A673 (cell line): ENCODE measurements at regions not wholly inside any gene's neighbourhood (a gene's known extent, or its start where the extent isn't known, plus 50 kb on each side); places are given as distances from the start of the nearest gene placed in this dataset.

Source experiments
- BruUV-seq: library from RNA; stranded (reverse); fragments of 400-500 nt; replicated peaks from 2 replicates; lab custom pipeline; 2021; lab: Mats Ljungman, UMichigan
- CTCF ChIA-PET: fragments of 300-600 bp; sonication (Branson Sonifier 250); formaldehyde crosslinking; loops from one replicate; lab custom pipeline; 2022; ENCODE audit warnings: antibody characterized with exemption; lab: Charles Lee
- POLR2A ChIA-PET: fragments of 300-600 bp; sonication (Branson Sonifier 250); formaldehyde crosslinking; loops from one replicate; lab custom pipeline; 2022; ENCODE audit warnings: antibody characterized with exemption; ENCODE audit not compliant: low non-redundant PET; lab: Charles Lee
- DNase-seq: peaks from one replicate; pipeline ENCODE4 v3.0.0-alpha.2; 2015; ENCODE audit warnings: low spot score
- H3K27ac ChIP-seq: fragments of 200-600 bp; sonication (generic); 2 replicates; pipeline ENCODE4 v1.5.1; 2016; ENCODE audit warnings: mixed run types, low read depth, mild to moderate bottlenecking, mixed read lengths, antibody characterized with exemption, low read length; ENCODE audit not compliant: poor library complexity, severe bottlenecking
- H3K27me3 ChIP-seq: fragments of 200-600 bp; sonication (generic); replicated peaks from 2 replicates; pipeline ENCODE4 v1.6.1; 2017; ENCODE audit warnings: mixed run types, low read depth, mild to moderate bottlenecking, mixed read lengths, antibody characterized with exemption, low read length; ENCODE audit not compliant: insufficient read depth, poor library complexity
- H3K36me3 ChIP-seq: fragments of 200-600 bp; sonication (generic); 2 replicates; pipeline ENCODE4 v1.6.1; 2016; ENCODE audit warnings: mixed run types, mild to moderate bottlenecking, mixed read lengths, antibody characterized with exemption, low read length; ENCODE audit not compliant: insufficient read depth, poor library complexity, severe bottlenecking
- H3K4me1 ChIP-seq: fragments of 200-600 bp; sonication (generic); 2 replicates; pipeline ENCODE4 v1.6.1; 2017; ENCODE audit warnings: mixed run types, mild to moderate bottlenecking, mixed read lengths, antibody characterized with exemption, low read length; ENCODE audit not compliant: insufficient read depth, poor library complexity, severe bottlenecking
- H3K4me3 ChIP-seq: fragments of 200-600 bp; sonication (generic); 2 replicates; pipeline ENCODE4 v1.5.1; 2016; ENCODE audit warnings: low read depth, mixed run types, mild to moderate bottlenecking, mixed read lengths, low read length; ENCODE audit not compliant: poor library complexity, severe bottlenecking
- H3K9me3 ChIP-seq: fragments of 200-600 bp; sonication (generic); 2 replicates; pipeline ENCODE4 v1.6.1; 2016; ENCODE audit warnings: mixed run types, low read depth, mild to moderate bottlenecking, mixed read lengths, antibody characterized with exemption, low read length; ENCODE audit not compliant: poor library complexity, severe bottlenecking
- EZH2 ChIP-seq: fragments of 200-600 bp; sonication (generic); IDR thresholded peaks from 2 replicates; pipeline ENCODE4 v1.6.1; 2017; ENCODE audit warnings: borderline replicate concordance, low read depth, mild to moderate bottlenecking, mixed read lengths, antibody characterized with exemption, low read length; ENCODE audit not compliant: poor library complexity, severe bottlenecking
- intact Hi-C: fragments of 100-400 bp; cut with micrococcal nuclease; formaldehyde crosslinking; loops from one replicate; pipeline ENCODE4 v1.10.0; 2022; ENCODE audit not compliant: unreplicated experiment
- TF ChIP-seq, protein P1 (sequence below): fragments of 300-800, 200-600 bp; sonication (generic); conservative IDR thresholded peaks from 2 replicates; pipeline ENCODE4 v1.5.1; 2017; ENCODE audit warnings: low read depth, mild to moderate bottlenecking, antibody characterized with exemption, low read length, moderate library complexity, mixed read lengths

DNA sequence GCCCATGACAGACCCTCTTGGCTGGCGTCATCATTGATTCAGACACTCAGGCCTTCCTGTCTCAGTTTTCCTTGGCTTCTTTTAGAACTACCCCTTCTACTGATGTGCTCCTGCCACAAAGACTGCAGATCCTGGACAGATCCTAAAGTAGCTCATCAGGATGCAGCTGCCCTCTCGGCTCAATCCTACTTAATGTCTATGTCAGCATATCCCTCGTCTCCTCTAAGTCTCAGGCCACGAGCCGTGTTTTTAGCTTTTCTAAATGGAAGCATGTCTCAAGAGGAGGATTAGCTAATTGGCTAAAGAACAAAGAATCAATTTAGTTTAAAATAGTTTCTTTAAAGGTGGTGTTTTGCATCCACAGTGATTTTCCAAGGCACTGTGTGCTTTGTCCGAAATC, 447.7 kb downstream of the STIM2 start:
- Histone ChIP-seq H3K36me3 (no peaks in the 10 kb centered on the region), H3K27me3 (no peaks in the 10 kb centered on the region), H3K27ac (no peak overlapping the region), H3K4me1 (no peaks in the 10 kb centered on the region), H3K4me3 (no peak overlapping the region), H3K9me3 (no peaks in the 10 kb centered on the region)
- TF ChIP-seq, protein P1, sequence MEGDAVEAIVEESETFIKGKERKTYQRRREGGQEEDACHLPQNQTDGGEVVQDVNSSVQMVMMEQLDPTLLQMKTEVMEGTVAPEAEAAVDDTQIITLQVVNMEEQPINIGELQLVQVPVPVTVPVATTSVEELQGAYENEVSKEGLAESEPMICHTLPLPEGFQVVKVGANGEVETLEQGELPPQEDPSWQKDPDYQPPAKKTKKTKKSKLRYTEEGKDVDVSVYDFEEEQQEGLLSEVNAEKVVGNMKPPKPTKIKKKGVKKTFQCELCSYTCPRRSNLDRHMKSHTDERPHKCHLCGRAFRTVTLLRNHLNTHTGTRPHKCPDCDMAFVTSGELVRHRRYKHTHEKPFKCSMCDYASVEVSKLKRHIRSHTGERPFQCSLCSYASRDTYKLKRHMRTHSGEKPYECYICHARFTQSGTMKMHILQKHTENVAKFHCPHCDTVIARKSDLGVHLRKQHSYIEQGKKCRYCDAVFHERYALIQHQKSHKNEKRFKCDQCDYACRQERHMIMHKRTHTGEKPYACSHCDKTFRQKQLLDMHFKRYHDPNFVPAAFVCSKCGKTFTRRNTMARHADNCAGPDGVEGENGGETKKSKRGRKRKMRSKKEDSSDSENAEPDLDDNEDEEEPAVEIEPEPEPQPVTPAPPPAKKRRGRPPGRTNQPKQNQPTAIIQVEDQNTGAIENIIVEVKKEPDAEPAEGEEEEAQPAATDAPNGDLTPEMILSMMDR, result no peak
- no peak for TF ChIP-seq EZH2
- no TSS peak for BruUV-seq
- no peak for DNase-seq
- ChIA-PET POLR2A (no interaction called here), CTCF (no interaction called here)
- intact Hi-C loops, result no loop called here

DNA sequence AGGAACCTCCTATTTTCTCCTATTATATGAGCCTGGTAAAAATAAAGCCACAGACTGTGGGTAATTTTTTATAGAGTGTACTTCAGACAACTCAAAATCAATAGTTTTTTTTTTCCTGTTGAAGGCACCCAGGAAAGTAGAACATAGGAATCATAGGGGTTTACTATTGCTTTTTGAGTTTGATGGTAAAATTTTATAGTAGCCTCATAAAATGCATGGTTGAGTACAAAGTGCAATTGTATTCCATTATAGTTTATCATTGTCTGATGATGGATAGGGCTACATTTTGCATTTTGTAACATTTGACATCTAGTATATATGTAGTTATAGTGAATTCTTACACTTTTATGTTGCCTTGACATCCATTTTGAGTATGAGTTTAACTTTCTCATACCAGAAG, 455.0 kb downstream of the STIM2 start:
- H3K4me1 ChIP-seq, result no peaks in the 10 kb centered on the region
- TF ChIP-seq, protein P1, result no peak
- TF ChIP-seq EZH2, result no peak
- H3K9me3 ChIP-seq, result no peaks in the 10 kb centered on the region
- BruUV-seq, result no TSS peak
- DNase-seq, result no peak
- intact Hi-C loops, result no loop called here
- H3K36me3 ChIP-seq, result no peaks in the 10 kb centered on the region
- CTCF ChIA-PET, result interaction anchor here (0.6 kb wide), 1 partner anchor 139 kb away, joined by 3 read pairs; no protein-coding TSS in a partner anchor
- no peak overlapping the region for H3K27ac ChIP-seq
- POLR2A ChIA-PET, result no interaction called here
- no peak overlapping the region for H3K4me3 ChIP-seq
- no peaks in the 10 kb centered on the region for H3K27me3 ChIP-seq

- no peak overlapping the region for H3K4me3 ChIP-seq
- no peak overlapping the region for H3K27ac ChIP-seq
- TF ChIP-seq EZH2, result no peak
- TF ChIP-seq, protein P1, result no peak
- no TSS peak for BruUV-seq
- H3K9me3 ChIP-seq, result no peaks in the 10 kb centered on the region
- intact Hi-C loops, result no loop called here
- no peak for DNase-seq
- H3K4me1 ChIP-seq, result no peaks in the 10 kb centered on the region
- no peaks in the 10 kb centered on the region for H3K27me3 ChIP-seq
- H3K36me3 ChIP-seq, result no peaks in the 10 kb centered on the region
- ChIA-PET POLR2A (interaction anchor here (0.6 kb wide), 1 partner anchor 1870 kb away, joined by 6 read pairs; no protein-coding TSS in a partner anchor), CTCF (interaction anchor here (0.6 kb wide), 1 partner anchor 140 kb away, joined by 3 read pairs; no protein-coding TSS in a partner anchor)
Observed at GRCh38 chr4:27316176-27316575, 455.5 kb downstream of the STIM2 start.
